IPS DF 6.9 (cell line): ENCODE measurements at regions not wholly inside any gene's neighbourhood (a gene's known extent, or its start where the extent isn't known, plus 50 kb on each side); places are given as distances from the start of the nearest gene placed in this dataset.

Experiments
- DNase-seq: peaks from one replicate; pipeline ENCODE4 v3.0.0-alpha.2; 2013; ENCODE audit warnings: low read depth, low spot score
- H3K27ac ChIP-seq: one replicate; pipeline ENCODE4 v1.5.1; 2013; ENCODE audit warnings: low read length, control low read depth
- H3K27me3 ChIP-seq: 2 replicates; pipeline ENCODE4 v1.6.1; 2013; ENCODE audit warnings: mild to moderate bottlenecking, low read length; ENCODE audit not compliant: control insufficient read depth, insufficient read depth
- H3K36me3 ChIP-seq: 2 replicates; pipeline ENCODE4 v1.6.1; 2013; ENCODE audit warnings: low read length; ENCODE audit not compliant: control insufficient read depth, insufficient read depth
- H3K4me1 ChIP-seq: 2 replicates; pipeline ENCODE4 v1.6.1; 2013; ENCODE audit warnings: low read length; ENCODE audit not compliant: control insufficient read depth, insufficient read depth
- H3K4me3 ChIP-seq: 2 replicates; pipeline ENCODE4 v1.5.1; 2013; ENCODE audit warnings: mild to moderate bottlenecking, low read length
- H3K9me3 ChIP-seq: 2 replicates; pipeline ENCODE4 v1.6.1; 2013; ENCODE audit warnings: low read length, inconsistent platforms; ENCODE audit not compliant: control insufficient read depth, insufficient read depth
- WGBS: extraction: QIAGEN DNeasy Blood & Tissue Kit; methylation state at CpG from one replicate; pipeline ENCODE4 v1.1.7; 2013; ENCODE audit warnings: mixed read lengths, missing lambda C conversion rate; ENCODE audit not compliant: insufficient read length, insufficient coverage; 5-methylcytosine and 5-hydroxymethylcytosine counted together

DNA sequence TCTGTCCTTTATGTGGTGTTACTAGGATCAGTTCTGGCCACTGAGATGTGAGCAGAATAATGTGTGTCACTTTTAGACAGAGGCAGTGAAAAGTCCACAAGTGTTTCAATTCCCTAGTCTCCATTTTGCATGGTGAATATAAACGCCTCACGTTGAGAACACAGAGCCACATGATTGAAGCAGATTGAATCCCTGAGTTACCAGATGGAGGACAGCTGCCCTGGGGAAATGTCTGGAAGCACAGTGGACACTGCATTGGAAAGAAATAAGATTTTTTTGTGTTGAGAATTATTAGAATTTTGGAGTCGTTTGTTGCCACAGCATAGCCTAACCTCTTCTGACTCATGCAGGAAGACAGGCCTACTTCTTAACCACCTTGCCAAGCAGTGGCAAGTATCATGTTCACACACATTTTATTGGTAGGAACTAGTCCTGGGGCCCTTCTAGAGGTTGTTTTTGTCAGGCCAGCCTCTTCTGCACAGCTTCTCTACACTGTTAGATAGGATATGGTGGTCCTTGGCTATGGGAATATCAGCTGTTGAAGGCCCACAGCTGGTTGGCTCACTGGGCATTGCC, 188.6 kb downstream of the TMEM182 start:
- no CpG with 5 or more reads among the region's 3 CpGs for WGBS

DNA sequence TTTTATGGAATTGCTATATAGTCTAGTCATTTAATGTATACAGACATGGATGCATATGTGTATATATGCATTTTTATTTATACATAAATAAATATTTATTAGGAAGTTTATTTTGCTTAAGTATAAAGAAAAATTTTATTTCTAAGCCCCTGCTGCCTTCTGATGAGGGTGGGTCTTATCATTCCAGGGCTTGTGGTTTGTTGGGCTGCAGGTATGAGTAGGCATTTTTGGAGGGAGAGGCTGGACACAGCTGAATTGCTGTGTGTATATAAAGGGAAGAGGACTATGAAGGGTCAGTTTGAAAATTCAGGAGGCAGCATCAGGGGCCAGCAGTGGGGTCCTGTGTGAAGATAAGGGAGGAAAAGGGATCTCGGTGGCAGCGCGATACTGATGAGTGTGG, 189.4 kb downstream of the TMEM182 start:
- no peak overlapping the region for H3K27ac ChIP-seq
- no peaks in the 10 kb centered on the region for H3K27me3 ChIP-seq
- no peaks in the 10 kb centered on the region for H3K4me1 ChIP-seq
- H3K4me3 ChIP-seq = no peak overlapping the region
- no peaks in the 10 kb centered on the region for H3K9me3 ChIP-seq
- no peak for DNase-seq
- no CpG with 5 or more reads among the region's 3 CpGs for WGBS
- no peaks in the 10 kb centered on the region for H3K36me3 ChIP-seq

More for the DNA sequence above, 188.6 kb downstream of the TMEM182 start:
- Histone ChIP-seq H3K27me3 (no peaks in the 10 kb centered on the region), H3K9me3 (no peaks in the 10 kb centered on the region), H3K36me3 (no peaks in the 10 kb centered on the region), H3K4me3 (no peak overlapping the region), H3K27ac (no peak overlapping the region), H3K4me1 (no peaks in the 10 kb centered on the region)
- DNase-seq = no peak

DNA sequence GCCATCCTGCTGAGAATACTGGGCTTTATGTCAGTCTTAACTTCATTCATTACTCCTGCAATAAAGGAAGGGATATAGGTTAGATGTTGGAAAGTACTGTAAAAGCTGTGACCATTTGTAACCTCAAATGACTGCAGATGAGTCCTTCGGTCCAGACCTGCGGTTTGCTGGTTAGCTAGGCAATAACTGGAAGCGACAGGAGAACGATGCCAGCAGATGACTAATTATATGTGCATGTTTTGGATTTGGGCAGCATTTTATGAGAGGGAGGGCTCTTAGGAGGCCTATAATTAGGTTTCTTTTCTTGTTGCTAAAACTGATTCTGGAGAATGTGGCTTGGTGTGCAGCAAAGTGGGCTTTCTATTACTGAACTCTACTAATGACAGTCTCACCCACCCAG, 205.6 kb downstream of the TMEM182 start:
- no peak overlapping the region for H3K4me3 ChIP-seq
- H3K9me3 ChIP-seq = no peaks in the 10 kb centered on the region
- WGBS = no CpG with 5 or more reads among the region's 4 CpGs
- no peaks in the 10 kb centered on the region for H3K4me1 ChIP-seq
- H3K27me3 ChIP-seq = no peaks in the 10 kb centered on the region
- DNase-seq = no peak
- H3K36me3 ChIP-seq = no peaks in the 10 kb centered on the region
- H3K27ac ChIP-seq = no peak overlapping the region

DNA sequence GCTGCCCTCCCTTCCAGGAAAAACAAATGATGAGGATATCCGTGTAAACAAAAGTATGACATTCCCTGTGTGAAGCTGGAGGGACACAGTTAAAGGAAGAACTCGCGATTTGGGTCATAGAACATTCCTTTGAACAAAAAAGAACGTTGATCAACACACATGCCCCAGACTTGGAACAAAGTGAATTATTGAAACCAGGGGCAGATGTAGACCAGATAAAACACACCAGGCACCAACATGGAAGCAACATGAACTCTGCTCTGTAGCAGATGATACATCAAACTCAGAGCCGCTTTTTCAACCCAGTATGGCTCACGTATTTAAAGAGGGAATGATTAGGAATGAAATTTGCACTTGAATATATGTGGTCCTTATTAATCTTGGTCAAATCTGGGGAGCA, 206.5 kb downstream of the TMEM182 start:
- H3K27ac ChIP-seq = no peak overlapping the region

DNA sequence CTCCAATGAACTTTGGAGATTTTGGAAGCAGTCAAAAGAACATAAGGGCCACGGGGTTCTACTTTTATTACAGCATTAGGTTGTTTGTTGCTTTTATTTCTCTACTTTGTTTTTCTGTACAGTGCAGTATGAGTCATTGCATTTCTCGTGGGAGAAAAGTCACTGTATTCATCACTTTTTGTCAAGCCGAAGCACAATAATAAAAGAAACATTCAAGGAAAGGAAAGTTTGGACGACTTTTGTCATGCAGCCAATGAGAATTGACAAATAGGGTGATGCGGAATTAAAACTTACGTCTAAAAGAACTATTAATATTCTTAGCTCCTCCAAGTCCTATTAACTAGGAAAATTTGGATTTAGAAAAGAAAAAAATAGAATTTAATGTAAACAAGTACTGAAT, 209.9 kb downstream of the TMEM182 start:
- Histone ChIP-seq H3K4me3 (no peak overlapping the region), H3K27ac (no peak overlapping the region), H3K27me3 (no peaks in the 10 kb centered on the region), H3K4me1 (no peaks in the 10 kb centered on the region), H3K9me3 (no peaks in the 10 kb centered on the region), H3K36me3 (no peaks in the 10 kb centered on the region)
- WGBS = no CpG with 5 or more reads among the region's 6 CpGs
- no peak for DNase-seq

More for the DNA sequence above, 206.5 kb downstream of the TMEM182 start:
- H3K27me3 ChIP-seq = no peaks in the 10 kb centered on the region
- WGBS = no CpG with 5 or more reads among the region's 6 CpGs
- H3K36me3 ChIP-seq = no peaks in the 10 kb centered on the region
- H3K4me1 ChIP-seq = no peaks in the 10 kb centered on the region
- no peak for DNase-seq
- no peak overlapping the region for H3K4me3 ChIP-seq
- no peaks in the 10 kb centered on the region for H3K9me3 ChIP-seq

DNA sequence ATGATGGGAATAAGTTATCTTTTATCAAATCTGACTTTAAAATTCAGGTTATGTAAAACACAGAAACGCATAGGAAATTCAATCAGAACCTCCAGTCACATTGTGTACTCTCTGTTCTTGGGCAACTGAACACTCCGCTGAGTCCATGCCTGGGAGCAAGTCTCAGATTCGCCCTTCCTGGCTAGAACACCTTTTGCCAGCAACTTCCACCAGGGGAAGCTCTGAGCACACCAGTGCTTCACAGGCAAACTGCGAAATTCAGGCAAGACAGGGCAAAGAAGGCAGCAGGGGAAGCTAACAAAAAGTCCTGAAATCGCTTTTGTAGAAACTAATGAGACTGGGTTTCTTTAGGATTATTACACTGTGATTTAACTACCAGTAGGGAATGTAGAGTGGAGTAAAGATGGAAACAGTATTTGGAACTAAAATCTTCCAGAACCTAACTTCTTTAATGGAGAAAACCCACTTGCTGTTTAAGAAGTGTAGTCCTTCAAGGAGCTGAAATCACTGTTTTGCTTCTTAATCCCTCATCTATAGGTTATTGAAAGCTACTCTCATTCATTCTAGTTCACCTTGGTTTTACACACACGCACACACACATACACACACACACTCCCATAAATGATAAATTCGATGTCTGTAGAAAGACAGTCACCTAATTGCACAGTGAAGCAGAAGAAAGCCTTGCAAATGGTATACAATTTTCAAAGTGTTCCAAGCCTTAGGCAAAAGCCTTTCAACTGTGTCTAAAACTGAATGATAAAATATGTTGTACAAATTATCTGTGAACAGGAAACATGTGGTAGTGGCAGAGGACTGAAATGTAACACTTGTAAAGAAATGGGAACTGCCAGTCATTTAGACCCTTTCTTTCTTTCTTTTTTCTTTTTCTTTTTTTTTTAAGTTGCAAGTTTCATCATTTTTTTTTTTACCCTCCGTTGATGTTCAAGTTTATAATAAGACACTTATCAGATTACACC, 214.5 kb downstream of the TMEM182 start:
- Histone ChIP-seq H3K27ac (no peak overlapping the region), H3K36me3 (no peaks in the 10 kb centered on the region), H3K27me3 (no peaks in the 10 kb centered on the region), H3K4me1 (no peaks in the 10 kb centered on the region), H3K9me3 (no peaks in the 10 kb centered on the region), H3K4me3 (no peak overlapping the region)
- WGBS = no CpG with 5 or more reads among the region's 8 CpGs
- DNase-seq = peak; percentile 55

DNA sequence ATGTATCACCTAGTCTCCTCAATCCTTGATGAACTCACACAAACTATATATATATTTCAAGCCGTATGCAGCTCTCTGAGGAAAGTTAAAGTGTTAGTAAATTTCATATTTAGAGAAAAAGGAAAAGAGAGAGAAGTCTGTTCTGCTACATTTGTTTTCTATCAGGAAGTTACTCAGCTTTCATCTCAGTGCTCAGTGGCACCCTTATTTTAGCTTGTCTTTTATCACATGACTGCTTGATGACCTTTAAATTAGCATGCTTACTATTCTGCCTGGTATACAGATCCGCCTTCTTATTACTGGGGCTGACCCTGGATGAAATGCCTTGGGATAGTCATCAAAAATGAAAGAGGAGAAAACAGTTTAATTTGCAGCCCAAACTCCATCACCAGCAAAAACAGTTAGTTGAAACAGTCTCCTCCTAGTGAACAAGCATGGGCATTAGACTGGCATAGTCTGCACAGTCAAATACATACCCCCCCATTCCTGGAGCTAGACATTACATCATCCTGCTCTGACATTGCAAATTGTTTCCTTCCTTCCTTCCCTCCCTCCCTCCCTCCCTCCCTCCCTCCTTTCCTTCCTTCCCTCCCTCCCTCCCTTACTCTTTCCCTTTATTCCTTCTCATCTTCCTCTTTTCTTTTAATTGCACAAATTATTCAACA, 215.7 kb downstream of the TMEM182 start:
- DNase-seq = no peak
- no peaks in the 10 kb centered on the region for H3K36me3 ChIP-seq
- WGBS = no CpG with 5 or more reads among the region's 2 CpGs
- no peaks in the 10 kb centered on the region for H3K27me3 ChIP-seq
- H3K4me1 ChIP-seq = no peaks in the 10 kb centered on the region
- H3K4me3 ChIP-seq = no peak overlapping the region
- H3K9me3 ChIP-seq = no peaks in the 10 kb centered on the region
- no peak overlapping the region for H3K27ac ChIP-seq

DNA sequence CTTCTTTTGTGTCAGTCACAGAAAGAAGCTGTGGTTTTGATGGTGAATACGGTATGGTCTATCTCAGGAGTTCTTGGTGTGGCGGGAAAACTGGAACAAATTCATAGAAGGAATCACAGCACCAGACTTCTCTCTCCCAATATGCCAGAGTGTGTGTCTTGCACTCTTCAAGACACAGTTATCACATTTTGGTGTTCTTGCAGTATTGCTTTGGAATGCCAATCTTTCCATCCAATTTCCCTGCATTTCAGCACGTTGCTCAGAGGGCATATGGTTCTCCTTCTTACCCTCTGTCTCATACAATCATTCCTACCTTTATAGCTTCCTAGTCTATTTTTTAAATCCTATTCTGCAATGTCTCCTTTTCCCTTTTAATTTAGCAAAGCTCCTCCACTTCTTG, 216.3 kb downstream of the TMEM182 start:
- WGBS = no CpG with 5 or more reads among the region's 3 CpGs
- H3K27ac ChIP-seq = no peak overlapping the region
- no peaks in the 10 kb centered on the region for H3K36me3 ChIP-seq
- DNase-seq = no peak
- H3K4me1 ChIP-seq = no peaks in the 10 kb centered on the region
- no peaks in the 10 kb centered on the region for H3K27me3 ChIP-seq
- no peak overlapping the region for H3K4me3 ChIP-seq
- H3K9me3 ChIP-seq = no peaks in the 10 kb centered on the region

DNA sequence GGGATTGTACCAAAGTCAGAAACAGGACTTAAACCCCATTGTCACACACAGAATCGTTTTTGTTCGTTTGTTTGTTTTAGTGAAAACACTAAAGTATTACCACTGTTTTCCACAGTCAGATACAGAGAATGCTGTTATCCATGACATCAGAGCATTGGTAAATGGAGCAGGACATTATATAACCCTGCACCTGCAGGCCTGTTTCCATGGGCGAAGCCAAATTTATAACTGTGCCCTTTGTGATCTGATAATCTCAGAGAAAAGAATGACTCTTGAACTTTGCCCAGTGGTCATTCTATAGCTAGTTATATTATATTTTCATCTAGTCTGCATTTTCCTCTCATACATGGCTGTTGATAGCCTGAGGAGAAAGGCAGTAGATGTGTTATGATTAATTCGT, 217.6 kb downstream of the TMEM182 start:
- Histone ChIP-seq H3K36me3 (no peaks in the 10 kb centered on the region), H3K27ac (no peak overlapping the region), H3K9me3 (no peaks in the 10 kb centered on the region), H3K27me3 (no peaks in the 10 kb centered on the region), H3K4me3 (no peak overlapping the region), H3K4me1 (no peaks in the 10 kb centered on the region)
- no peak for DNase-seq
- no CpG with 5 or more reads among the region's 4 CpGs for WGBS

DNA sequence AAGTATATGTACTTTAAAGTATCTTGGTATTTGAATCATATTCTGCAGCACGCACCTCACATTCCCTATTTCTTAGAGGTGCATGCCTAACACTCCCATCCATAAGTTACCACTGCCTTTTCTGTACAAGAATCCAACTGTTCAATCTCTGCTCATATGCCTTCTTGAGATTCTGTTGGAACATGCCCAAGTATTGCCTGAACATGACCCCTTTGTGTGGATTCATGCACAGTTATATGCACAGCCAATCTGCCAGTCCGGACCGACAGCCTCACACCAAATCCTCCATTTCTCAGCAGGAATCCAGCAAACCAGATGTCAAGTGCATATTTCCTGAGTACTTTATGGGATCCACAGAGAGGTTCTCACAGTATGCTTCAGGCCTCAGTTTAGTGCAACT, 222.0 kb downstream of the TMEM182 start:
- no peak overlapping the region for H3K4me3 ChIP-seq
- H3K27me3 ChIP-seq = no peaks in the 10 kb centered on the region
- H3K27ac ChIP-seq = no peak overlapping the region
- H3K36me3 ChIP-seq = no peaks in the 10 kb centered on the region
- no peak for DNase-seq
- no peaks in the 10 kb centered on the region for H3K9me3 ChIP-seq
- H3K4me1 ChIP-seq = no peaks in the 10 kb centered on the region
- no CpG with 5 or more reads among the region's 3 CpGs for WGBS
